HT1080 (cell line): ENCODE measurements at regions not wholly inside any gene's neighbourhood (a gene's known extent, or its start where the extent isn't known, plus 50 kb on each side); places are given as distances from the start of the nearest gene placed in this dataset. TPM values are rescaled to one million over a fixed set of nuclear protein-coding genes. Genes with fewer than 3 reads are reported as not detected.

ENCODE experiments used
- DNase-seq: peaks from one replicate; pipeline ENCODE4 v3.0.0-alpha.2; 2015; ENCODE audit warnings: low read depth
- small RNA-seq: library from RNA; depleted of rRNA; stranded (forward); fragments of <200 nt; gene quantifications from one replicate; pipeline ENCODE3, GENCODE V24; 2014

DNA sequence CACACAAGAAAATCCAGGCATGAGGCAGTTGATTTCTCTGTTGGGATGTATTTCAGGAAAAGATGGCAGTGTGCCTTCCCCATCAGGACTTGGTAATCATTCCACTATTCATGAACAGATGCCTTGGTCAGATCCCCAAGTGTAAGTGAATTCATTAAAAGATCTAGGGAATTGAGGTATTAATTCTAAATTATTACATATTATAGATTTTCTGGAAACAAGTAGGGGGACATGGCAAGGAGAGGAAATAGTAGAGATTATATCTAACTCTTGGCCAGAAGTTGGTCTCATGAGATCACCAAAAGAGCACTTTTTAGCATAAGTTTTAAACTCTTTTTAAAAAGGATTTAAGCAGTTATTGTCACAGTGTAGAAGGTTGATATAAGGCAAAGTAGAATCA, 74.4 kb upstream of the MDFIC2 start:
- DNase-seq: no peak

DNA sequence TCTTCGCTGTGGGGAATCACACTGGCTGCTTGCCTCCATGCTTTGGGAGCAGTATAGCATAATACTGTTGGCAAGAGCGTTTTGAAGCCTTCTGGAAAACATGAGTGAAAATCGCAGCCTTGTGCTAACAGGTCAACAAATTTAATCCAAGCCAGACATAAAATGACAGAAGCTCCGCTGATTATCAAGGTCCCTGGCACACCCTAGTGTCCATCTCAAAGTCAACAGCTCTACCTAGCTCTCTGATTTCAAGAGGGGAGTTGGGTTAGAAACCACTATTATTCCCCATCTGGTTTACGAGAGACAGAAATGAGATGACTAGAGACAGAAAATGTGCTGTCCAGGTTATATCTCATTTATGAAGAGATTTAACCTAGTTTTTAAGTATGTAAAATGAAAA, 73.6 kb upstream of the MDFIC2 start:
- no peak for DNase-seq

DNA sequence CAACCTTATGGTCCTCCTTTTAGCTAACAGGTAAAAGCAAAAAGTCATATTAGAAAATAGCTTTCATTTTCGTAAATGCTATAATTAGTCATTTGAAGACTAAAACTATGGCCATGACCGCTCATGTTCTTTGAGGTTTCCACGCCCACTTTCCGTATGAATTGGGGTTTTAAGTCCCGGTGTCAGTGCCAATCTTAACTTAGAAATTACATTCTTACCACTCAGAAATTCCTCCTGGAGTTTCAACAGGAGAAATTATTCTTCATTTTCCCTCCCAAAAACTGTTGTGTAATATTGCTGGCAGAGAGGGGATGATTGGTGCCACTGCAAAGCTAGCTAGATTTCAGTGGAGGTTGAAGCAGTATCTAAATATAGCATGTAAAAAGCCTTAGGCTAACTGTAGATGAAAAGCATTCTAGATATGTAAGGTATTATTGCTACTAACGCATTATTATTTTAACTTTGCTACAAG, 71.0 kb upstream of the MDFIC2 start:
- no peak for DNase-seq

DNA sequence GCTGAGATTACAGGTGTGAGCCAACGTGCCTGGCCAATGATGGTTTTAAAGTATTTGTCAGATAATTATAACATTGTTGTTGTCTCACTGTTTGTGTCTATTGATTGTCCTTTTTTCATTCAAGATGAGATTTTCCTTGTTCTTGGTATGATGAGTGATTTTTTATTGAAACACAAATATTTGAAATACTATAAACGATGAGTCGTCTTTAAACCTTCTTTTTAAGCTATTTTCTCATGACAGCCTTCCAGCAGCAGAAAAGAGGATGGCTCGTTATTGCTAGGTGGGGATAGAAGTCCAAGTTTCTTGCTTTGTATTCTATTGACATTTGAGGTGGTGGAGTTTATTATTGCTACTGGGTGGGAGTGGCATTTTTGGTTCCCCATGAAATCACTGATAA, 61.7 kb upstream of the MDFIC2 start:
- no peak for DNase-seq

Small RNA genes in the stretch of these regions (small RNA-seq; reads per million reads assigned to genes)
- gene COX6CP6 (not detected), gene RNU6-281P (not detected)
